ENCODE measurements at regions not wholly inside any gene's neighbourhood (a gene's known extent, or its start where the extent isn't known, plus 50 kb on each side); places are given as distances from the start of the nearest gene placed in this dataset.
"Not testable (repeated sequence)": the region's sequence is repeated elsewhere in the genome, so short reads cannot be mapped to it uniquely, and the experiment has no call there.

DNA sequence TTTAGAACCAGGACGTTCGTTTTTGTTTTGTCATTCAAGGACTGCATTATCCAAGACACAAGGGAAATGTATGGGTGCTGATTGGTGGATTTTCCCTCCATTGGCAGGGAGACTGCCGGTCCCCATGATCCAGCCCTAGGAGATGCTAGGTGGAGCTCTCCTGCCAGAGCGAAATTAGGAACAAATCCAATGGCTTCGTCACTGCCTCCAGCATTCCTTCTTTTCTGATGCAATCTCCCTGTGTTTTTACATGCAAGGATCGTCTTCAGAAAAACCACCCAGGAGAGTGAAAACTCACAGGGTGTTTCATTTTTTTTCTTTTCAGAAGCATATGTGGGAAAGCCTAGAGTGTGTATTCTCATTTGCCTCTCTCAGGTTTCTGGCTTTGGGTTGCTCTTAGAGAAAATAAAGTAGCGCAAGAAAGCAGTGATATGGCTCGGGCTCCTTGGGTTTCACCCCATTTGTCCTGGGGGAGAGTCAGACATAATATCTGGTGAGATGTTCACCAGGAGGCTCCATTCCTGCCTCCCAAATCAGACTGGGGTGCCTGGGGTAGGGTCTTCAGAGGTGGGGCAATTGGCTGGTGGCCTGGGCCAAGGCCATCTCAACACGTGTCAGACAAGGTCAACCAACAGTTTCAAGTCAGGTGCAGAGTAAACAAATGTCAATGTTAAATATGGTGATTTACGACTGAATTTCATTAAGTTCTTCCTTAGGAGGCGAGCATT, 450.9 kb upstream of the MKI67 start:
- no peak overlapping the region for H3K4me3 ChIP-seq (replicated peaks in 1 of 2; ENCODE audit: low read depth in 2 of 2, low read length in 2 of 2)
- peak in 1 of 2 donors; percentile 3 for DNase-seq (ENCODE audit: low read depth in 2 of 2)
- TF ChIP-seq CTCF (IDR thresholded peaks at IDR 0.05; ENCODE audit: low read depth, low read length), result no peak

- H3K4me3 ChIP-seq (replicated peaks in 1 of 2; ENCODE audit: low read depth in 2 of 2, low read length in 2 of 2), result no peak overlapping the region
- no peak for DNase-seq (ENCODE audit: low read depth in 2 of 2)
- TF ChIP-seq CTCF (IDR thresholded peaks at IDR 0.05; ENCODE audit: low read depth, low read length), result no peak
These were observed 451.9 kb upstream of the MKI67 start for GRCh38 chr10:128577958-128578750.

- H3K4me3 ChIP-seq (replicated peaks in 1 of 2; ENCODE audit: low read depth in 2 of 2, low read length in 2 of 2), result no peak overlapping the region
- no peak for TF ChIP-seq CTCF (IDR thresholded peaks at IDR 0.05; ENCODE audit: low read depth, low read length)
- DNase-seq (ENCODE audit: low read depth in 2 of 2), result no peak
These were observed 452.5 kb upstream of the MKI67 start for GRCh38 chr10:128578766-128579165.

DNA sequence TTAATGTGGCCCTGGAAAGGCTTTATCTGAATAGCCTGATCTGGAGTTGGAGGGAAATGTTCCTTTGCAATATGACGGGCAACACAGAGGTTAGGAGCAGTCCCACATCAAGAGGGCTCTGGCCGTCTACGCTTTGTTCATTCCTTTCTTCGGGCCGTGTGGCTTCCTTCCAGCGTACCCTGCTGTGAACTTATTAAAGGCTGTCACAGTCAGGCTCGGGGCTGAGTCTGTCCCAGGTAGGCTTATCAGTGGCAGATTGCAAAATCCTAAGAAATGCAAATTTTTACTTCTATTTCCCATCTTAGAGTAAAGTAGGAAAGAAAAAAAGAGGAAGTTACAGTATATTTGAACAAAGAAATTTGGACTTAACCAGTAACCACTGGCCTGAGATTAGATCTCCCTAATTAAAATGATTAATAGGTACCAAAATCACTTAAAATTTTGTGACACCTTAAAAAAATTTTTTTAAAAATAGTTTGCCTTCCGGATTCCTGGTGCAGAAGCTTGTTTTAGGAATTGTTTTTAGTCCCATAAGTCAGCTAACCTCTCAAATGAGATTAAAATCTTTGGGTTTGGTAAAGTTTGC, 453.1 kb upstream of the MKI67 start:
- no peak for DNase-seq (ENCODE audit: low read depth in 2 of 2)
- H3K4me3 ChIP-seq (replicated peaks in 1 of 2; ENCODE audit: low read depth in 2 of 2, low read length in 2 of 2), result no peak overlapping the region
- no peak for TF ChIP-seq CTCF (IDR thresholded peaks at IDR 0.05; ENCODE audit: low read depth, low read length)

GRCh38 chr10:128579901-128580300, 453.7 kb upstream of the MKI67 start:
- DNase-seq (ENCODE audit: low read depth in 2 of 2), result no peak
- no peak overlapping the region for H3K4me3 ChIP-seq (replicated peaks in 1 of 2; ENCODE audit: low read depth in 2 of 2, low read length in 2 of 2)
- TF ChIP-seq CTCF (IDR thresholded peaks at IDR 0.05; ENCODE audit: low read depth, low read length), result no peak

DNA sequence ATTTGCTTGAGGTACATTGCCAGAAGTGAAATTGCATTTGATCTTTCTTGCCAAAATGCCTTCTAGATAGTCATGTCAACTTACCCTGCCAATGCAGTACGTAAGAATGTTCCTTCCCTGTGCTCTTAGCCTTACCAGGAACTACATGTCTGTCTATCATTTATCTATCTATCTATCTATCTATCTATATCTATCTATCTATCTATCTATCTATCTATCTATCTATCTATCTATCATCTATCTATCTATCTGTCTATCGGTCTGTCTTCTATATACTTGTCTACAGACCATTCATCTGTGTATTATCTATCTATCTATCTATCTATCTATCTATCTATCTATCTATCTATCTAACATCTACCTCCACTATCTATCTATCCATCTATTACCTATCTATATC, 456.9 kb upstream of the MKI67 start:
- H3K4me3 ChIP-seq (replicated peaks in 1 of 2; ENCODE audit: low read depth in 2 of 2, low read length in 2 of 2); DNase-seq (ENCODE audit: low read depth in 2 of 2): not testable (repeated sequence)

GRCh38 chr10:128586599-128586998, 460.4 kb upstream of the MKI67 start:
- not testable (repeated sequence) for H3K4me3 ChIP-seq (replicated peaks in 1 of 2; ENCODE audit: low read depth in 2 of 2, low read length in 2 of 2); DNase-seq (ENCODE audit: low read depth in 2 of 2)
